ENCODE measurements at regions not wholly inside any gene's neighbourhood (a gene's known extent, or its start where the extent isn't known, plus 50 kb on each side); places are given as distances from the start of the nearest gene placed in this dataset.

GRCh38 chr4:100299046-100299840 is 109.0 kb upstream of the DDIT4L start:
- no peaks in the 10 kb centered on the region for H3K9me3 ChIP-seq (ENCODE audit: control insufficient read depth in 5 of 5, low read length in 5 of 5)
- peaks cover 0 to 6% (median 0%) of the 10 kb centered on the region in 5 donors for H3K4me1 ChIP-seq (ENCODE audit: control insufficient read depth in 5 of 5, insufficient read depth in 5 of 5, low read length in 5 of 5)
- H3K4me3 ChIP-seq (ENCODE audit: low read depth in 1 of 5, low read length in 5 of 5): no peak overlapping the region
- no peaks in the 10 kb centered on the region for H3K27me3 ChIP-seq (ENCODE audit: control insufficient read depth in 5 of 5, insufficient read depth in 4 of 5, low read length in 5 of 5)
- H3K27ac ChIP-seq (ENCODE audit: low read depth, low read length): peak overlapping the region; percentile 54
- H3K36me3 ChIP-seq (ENCODE audit: control insufficient read depth in 5 of 5, insufficient read depth in 5 of 5, low read length in 5 of 5): no peaks in the 10 kb centered on the region
- no peak overlapping the region for H3K9ac ChIP-seq (ENCODE audit: low read length in 5 of 5)

- Histone ChIP-seq H3K27me3 (ENCODE audit: control insufficient read depth in 5 of 5, insufficient read depth in 4 of 5, low read length in 5 of 5) (no peaks in the 10 kb centered on the region), H3K36me3 (ENCODE audit: control insufficient read depth in 5 of 5, insufficient read depth in 5 of 5, low read length in 5 of 5) (no peaks in the 10 kb centered on the region), H3K27ac (ENCODE audit: low read depth, low read length) (no peak overlapping the region), H3K9me3 (ENCODE audit: control insufficient read depth in 5 of 5, low read length in 5 of 5) (no peaks in the 10 kb centered on the region), H3K9ac (ENCODE audit: low read length in 5 of 5) (no peak overlapping the region), H3K4me3 (ENCODE audit: low read depth in 1 of 5, low read length in 5 of 5) (no peak overlapping the region), H3K4me1 (ENCODE audit: control insufficient read depth in 5 of 5, insufficient read depth in 5 of 5, low read length in 5 of 5) (peaks cover 0 to 6% (median 0%) of the 10 kb centered on the region in 5 donors)
Measured at GRCh38 chr4:100295792-100296191, 105.5 kb upstream of the DDIT4L start.

- Histone ChIP-seq H3K27ac (ENCODE audit: low read depth, low read length) (no peak overlapping the region), H3K4me1 (ENCODE audit: control insufficient read depth in 5 of 5, insufficient read depth in 5 of 5, low read length in 5 of 5) (peaks cover 0 to 14% (median 4%) of the 10 kb centered on the region in 5 donors), H3K4me3 (ENCODE audit: low read depth in 1 of 5, low read length in 5 of 5) (no peak overlapping the region), H3K9ac (ENCODE audit: low read length in 5 of 5) (no peak overlapping the region), H3K27me3 (ENCODE audit: control insufficient read depth in 5 of 5, insufficient read depth in 4 of 5, low read length in 5 of 5) (no peaks in the 10 kb centered on the region), H3K36me3 (ENCODE audit: control insufficient read depth in 5 of 5, insufficient read depth in 5 of 5, low read length in 5 of 5) (no peaks in the 10 kb centered on the region), H3K9me3 (ENCODE audit: control insufficient read depth in 5 of 5, low read length in 5 of 5) (no peaks in the 10 kb centered on the region)
Measured at GRCh38 chr4:100294356-100294755, 104.1 kb upstream of the DDIT4L start.

GRCh38 chr4:100290585-100290984 is 100.3 kb upstream of the DDIT4L start:
- no peak overlapping the region for H3K9ac ChIP-seq (ENCODE audit: low read length in 5 of 5)
- H3K9me3 ChIP-seq (ENCODE audit: control insufficient read depth in 5 of 5, low read length in 5 of 5): no peaks in the 10 kb centered on the region
- peaks cover 0 to 11% (median 4%) of the 10 kb centered on the region in 5 donors for H3K4me1 ChIP-seq (ENCODE audit: control insufficient read depth in 5 of 5, insufficient read depth in 5 of 5, low read length in 5 of 5)
- no peak overlapping the region for H3K4me3 ChIP-seq (ENCODE audit: low read depth in 1 of 5, low read length in 5 of 5)
- H3K36me3 ChIP-seq (ENCODE audit: control insufficient read depth in 5 of 5, insufficient read depth in 5 of 5, low read length in 5 of 5): no peaks in the 10 kb centered on the region
- no peaks in the 10 kb centered on the region for H3K27me3 ChIP-seq (ENCODE audit: control insufficient read depth in 5 of 5, insufficient read depth in 4 of 5, low read length in 5 of 5)
- H3K27ac ChIP-seq (ENCODE audit: low read depth, low read length): no peak overlapping the region

GRCh38 chr4:100289946-100290345 is 99.7 kb upstream of the DDIT4L start:
- Histone ChIP-seq H3K9ac (ENCODE audit: low read length in 5 of 5) (no peak overlapping the region), H3K4me3 (ENCODE audit: low read depth in 1 of 5, low read length in 5 of 5) (no peak overlapping the region), H3K27ac (ENCODE audit: low read depth, low read length) (no peak overlapping the region), H3K4me1 (ENCODE audit: control insufficient read depth in 5 of 5, insufficient read depth in 5 of 5, low read length in 5 of 5) (peaks cover 0 to 11% (median 4%) of the 10 kb centered on the region in 5 donors), H3K9me3 (ENCODE audit: control insufficient read depth in 5 of 5, low read length in 5 of 5) (no peaks in the 10 kb centered on the region), H3K27me3 (ENCODE audit: control insufficient read depth in 5 of 5, insufficient read depth in 4 of 5, low read length in 5 of 5) (no peaks in the 10 kb centered on the region), H3K36me3 (ENCODE audit: control insufficient read depth in 5 of 5, insufficient read depth in 5 of 5, low read length in 5 of 5) (no peaks in the 10 kb centered on the region)

GRCh38 chr4:100289530-100289888 is 99.2 kb upstream of the DDIT4L start:
- no peak overlapping the region for H3K9ac ChIP-seq (ENCODE audit: low read length in 5 of 5)
- H3K27me3 ChIP-seq (ENCODE audit: control insufficient read depth in 5 of 5, insufficient read depth in 4 of 5, low read length in 5 of 5): no peaks in the 10 kb centered on the region
- H3K4me1 ChIP-seq (ENCODE audit: control insufficient read depth in 5 of 5, insufficient read depth in 5 of 5, low read length in 5 of 5): peaks cover 0 to 11% (median 4%) of the 10 kb centered on the region in 5 donors
- no peaks in the 10 kb centered on the region for H3K36me3 ChIP-seq (ENCODE audit: control insufficient read depth in 5 of 5, insufficient read depth in 5 of 5, low read length in 5 of 5)
- no peak overlapping the region for H3K27ac ChIP-seq (ENCODE audit: low read depth, low read length)
- H3K9me3 ChIP-seq (ENCODE audit: control insufficient read depth in 5 of 5, low read length in 5 of 5): no peaks in the 10 kb centered on the region
- no peak overlapping the region for H3K4me3 ChIP-seq (ENCODE audit: low read depth in 1 of 5, low read length in 5 of 5)

- Histone ChIP-seq H3K9ac (ENCODE audit: low read length in 5 of 5) (no peak overlapping the region), H3K27ac (ENCODE audit: low read depth, low read length) (no peak overlapping the region), H3K36me3 (ENCODE audit: control insufficient read depth in 5 of 5, insufficient read depth in 5 of 5, low read length in 5 of 5) (no peaks in the 10 kb centered on the region), H3K9me3 (ENCODE audit: control insufficient read depth in 5 of 5, low read length in 5 of 5) (no peaks in the 10 kb centered on the region), H3K4me1 (ENCODE audit: control insufficient read depth in 5 of 5, insufficient read depth in 5 of 5, low read length in 5 of 5) (peaks cover 0 to 11% (median 4%) of the 10 kb centered on the region in 5 donors), H3K4me3 (ENCODE audit: low read depth in 1 of 5, low read length in 5 of 5) (no peak overlapping the region), H3K27me3 (ENCODE audit: control insufficient read depth in 5 of 5, insufficient read depth in 4 of 5, low read length in 5 of 5) (no peaks in the 10 kb centered on the region)
Measured at GRCh38 chr4:100288811-100289529, 98.7 kb upstream of the DDIT4L start.

- Histone ChIP-seq H3K27me3 (ENCODE audit: control insufficient read depth in 5 of 5, insufficient read depth in 4 of 5, low read length in 5 of 5) (no peaks in the 10 kb centered on the region), H3K4me3 (ENCODE audit: low read depth in 1 of 5, low read length in 5 of 5) (no peak overlapping the region), H3K9ac (ENCODE audit: low read length in 5 of 5) (no peak overlapping the region)
Measured at GRCh38 chr4:100288161-100288560, 97.9 kb upstream of the DDIT4L start.

GRCh38 chr4:100287534-100287933 is 97.3 kb upstream of the DDIT4L start:
- Histone ChIP-seq H3K27me3 (ENCODE audit: control insufficient read depth in 5 of 5, insufficient read depth in 4 of 5, low read length in 5 of 5) (no peaks in the 10 kb centered on the region), H3K36me3 (ENCODE audit: control insufficient read depth in 5 of 5, insufficient read depth in 5 of 5, low read length in 5 of 5) (no peaks in the 10 kb centered on the region), H3K4me1 (ENCODE audit: control insufficient read depth in 5 of 5, insufficient read depth in 5 of 5, low read length in 5 of 5) (peaks cover 0 to 11% (median 4%) of the 10 kb centered on the region in 5 donors), H3K9me3 (ENCODE audit: control insufficient read depth in 5 of 5, low read length in 5 of 5) (no peaks in the 10 kb centered on the region), H3K9ac (ENCODE audit: low read length in 5 of 5) (no peak overlapping the region), H3K4me3 (ENCODE audit: low read depth in 1 of 5, low read length in 5 of 5) (no peak overlapping the region), H3K27ac (ENCODE audit: low read depth, low read length) (no peak overlapping the region)

More at GRCh38 chr4:100288161-100288560, 97.9 kb upstream of the DDIT4L start:
- Histone ChIP-seq H3K27ac (ENCODE audit: low read depth, low read length) (no peak overlapping the region), H3K9me3 (ENCODE audit: control insufficient read depth in 5 of 5, low read length in 5 of 5) (no peaks in the 10 kb centered on the region), H3K4me1 (ENCODE audit: control insufficient read depth in 5 of 5, insufficient read depth in 5 of 5, low read length in 5 of 5) (peaks cover 0 to 11% (median 4%) of the 10 kb centered on the region in 5 donors), H3K36me3 (ENCODE audit: control insufficient read depth in 5 of 5, insufficient read depth in 5 of 5, low read length in 5 of 5) (no peaks in the 10 kb centered on the region)

- Histone ChIP-seq H3K9ac (ENCODE audit: low read length in 5 of 5) (no peak overlapping the region), H3K27ac (ENCODE audit: low read depth, low read length) (no peak overlapping the region), H3K36me3 (ENCODE audit: control insufficient read depth in 5 of 5, insufficient read depth in 5 of 5, low read length in 5 of 5) (no peaks in the 10 kb centered on the region), H3K9me3 (ENCODE audit: control insufficient read depth in 5 of 5, low read length in 5 of 5) (no peaks in the 10 kb centered on the region), H3K4me3 (ENCODE audit: low read depth in 1 of 5, low read length in 5 of 5) (no peak overlapping the region), H3K4me1 (ENCODE audit: control insufficient read depth in 5 of 5, insufficient read depth in 5 of 5, low read length in 5 of 5) (peaks cover 0 to 11% (median 4%) of the 10 kb centered on the region in 5 donors), H3K27me3 (ENCODE audit: control insufficient read depth in 5 of 5, insufficient read depth in 4 of 5, low read length in 5 of 5) (no peaks in the 10 kb centered on the region)
Measured at GRCh38 chr4:100286636-100287035, 96.4 kb upstream of the DDIT4L start.
